Adipose tissue (tissue), 3 donors: ENCODE measurements at regions not wholly inside any gene's neighbourhood (a gene's known extent, or its start where the extent isn't known, plus 50 kb on each side); places are given as distances from the start of the nearest gene placed in this dataset.

Experiments used
- H3K27ac ChIP-seq: one replicate; pipeline ENCODE4 v1.5.1; 2013; ENCODE audit warnings: low read depth, low read length
- WGBS, 3 donors: extraction: QIAGEN DNeasy Blood & Tissue Kit; methylation state at CpG; one replicate each; pipeline ENCODE4 v1.1.7; 2013; 5-methylcytosine and 5-hydroxymethylcytosine counted together
- donor health status: healthy with polysubstance abuse.
- donor health status: Bipolar disorder and iron deficiency.
- donor health status: healthy.

DNA sequence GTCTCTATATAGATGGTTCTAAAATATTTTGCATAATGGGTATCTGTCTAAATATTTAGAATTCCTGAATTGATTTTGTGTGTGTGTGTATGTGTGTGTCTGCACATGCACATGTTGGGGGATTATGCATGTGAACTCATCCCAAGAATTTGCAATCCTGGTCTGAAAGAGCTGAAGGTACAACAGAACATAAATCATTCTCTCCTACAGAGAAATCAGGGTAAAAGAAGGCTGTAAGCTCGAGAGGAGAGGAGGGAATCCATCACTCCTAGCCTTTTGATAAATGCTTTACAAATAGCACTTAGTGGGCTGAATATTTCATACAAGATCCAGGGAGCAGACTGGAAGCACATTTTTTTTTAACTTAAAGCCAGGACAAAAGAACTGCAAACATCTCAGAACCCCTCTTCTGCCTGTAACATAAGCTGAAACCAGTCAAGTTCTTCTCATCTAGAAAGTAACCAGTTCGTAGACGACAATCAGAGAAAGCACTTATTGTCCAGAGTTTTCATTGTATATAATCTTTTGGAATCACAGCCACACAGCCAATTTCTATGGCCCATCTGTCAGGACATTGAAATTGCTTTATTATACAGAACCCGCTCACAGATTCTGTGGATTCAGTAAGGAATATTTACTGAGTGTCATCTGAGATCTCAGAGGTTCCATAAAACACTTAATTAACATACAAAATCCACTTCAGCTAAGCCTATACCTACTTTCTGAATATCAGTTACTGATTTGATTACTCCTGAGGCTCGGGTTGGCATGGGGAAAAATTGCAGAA, 541.4 kb upstream of the ZNF462 start:
- WGBS, 3 donors = 41 to 79% (median 72%) methylated on average over 5 of the region's 5 CpGs
- H3K27ac ChIP-seq = no peak overlapping the region

DNA sequence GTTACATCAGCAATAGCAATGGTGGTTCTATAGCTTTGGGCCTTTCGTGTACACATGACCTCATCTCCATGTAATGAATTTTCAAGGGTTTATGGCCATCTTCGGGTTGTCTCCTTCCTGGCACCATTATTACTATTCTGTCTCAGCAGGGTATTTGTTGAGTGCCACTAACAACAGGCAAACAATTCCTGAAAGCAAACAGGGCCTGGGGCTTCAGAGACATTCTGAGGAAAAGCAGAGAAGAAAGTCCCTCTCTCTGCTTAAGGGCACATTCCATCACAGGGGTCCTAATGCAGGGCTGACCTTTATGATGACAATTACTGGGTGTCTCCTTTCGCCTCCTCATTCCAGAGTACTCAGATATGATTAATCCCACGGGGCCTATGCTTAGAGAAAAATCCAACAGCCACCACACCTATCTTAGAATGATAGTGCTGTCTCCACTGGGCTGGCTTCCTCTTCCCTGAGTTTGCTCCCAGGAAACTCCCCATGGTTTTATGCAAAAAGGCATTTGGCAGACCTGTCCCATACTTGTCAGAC, 540.2 kb upstream of the ZNF462 start:
- 48 to 69% (median 64%) methylated on average over 4 of the region's 4 CpGs for WGBS, 3 donors
- no peak overlapping the region for H3K27ac ChIP-seq

DNA sequence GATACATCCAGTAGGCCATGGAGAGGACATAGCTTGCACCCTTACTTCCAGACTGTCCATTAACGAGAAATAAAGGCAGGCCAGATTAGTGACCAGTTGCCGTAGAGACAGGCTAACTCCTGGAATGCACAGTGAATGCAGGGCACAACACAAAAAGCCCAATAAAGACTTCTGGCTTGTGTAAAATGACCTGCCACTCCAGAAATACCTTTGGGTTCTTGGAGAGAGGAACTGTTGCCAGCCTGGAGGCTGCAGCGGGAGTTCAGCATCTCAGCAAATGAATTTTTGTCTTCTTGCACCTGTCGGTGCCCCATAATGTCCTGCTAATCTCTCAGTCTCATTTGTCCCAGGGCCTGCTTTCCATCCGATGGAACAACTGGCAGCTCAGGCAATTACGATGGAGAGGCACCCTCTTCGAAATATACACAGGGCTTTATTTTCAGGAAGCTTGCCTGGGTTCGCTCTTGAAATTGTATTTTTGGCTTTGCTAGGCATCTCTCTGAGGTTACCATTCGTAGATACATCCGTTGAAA, 538.8 kb upstream of the ZNF462 start:
- 64 to 86% (median 85%) methylated on average over 10 of the region's 10 CpGs for WGBS, 3 donors
- H3K27ac ChIP-seq = no peak overlapping the region

DNA sequence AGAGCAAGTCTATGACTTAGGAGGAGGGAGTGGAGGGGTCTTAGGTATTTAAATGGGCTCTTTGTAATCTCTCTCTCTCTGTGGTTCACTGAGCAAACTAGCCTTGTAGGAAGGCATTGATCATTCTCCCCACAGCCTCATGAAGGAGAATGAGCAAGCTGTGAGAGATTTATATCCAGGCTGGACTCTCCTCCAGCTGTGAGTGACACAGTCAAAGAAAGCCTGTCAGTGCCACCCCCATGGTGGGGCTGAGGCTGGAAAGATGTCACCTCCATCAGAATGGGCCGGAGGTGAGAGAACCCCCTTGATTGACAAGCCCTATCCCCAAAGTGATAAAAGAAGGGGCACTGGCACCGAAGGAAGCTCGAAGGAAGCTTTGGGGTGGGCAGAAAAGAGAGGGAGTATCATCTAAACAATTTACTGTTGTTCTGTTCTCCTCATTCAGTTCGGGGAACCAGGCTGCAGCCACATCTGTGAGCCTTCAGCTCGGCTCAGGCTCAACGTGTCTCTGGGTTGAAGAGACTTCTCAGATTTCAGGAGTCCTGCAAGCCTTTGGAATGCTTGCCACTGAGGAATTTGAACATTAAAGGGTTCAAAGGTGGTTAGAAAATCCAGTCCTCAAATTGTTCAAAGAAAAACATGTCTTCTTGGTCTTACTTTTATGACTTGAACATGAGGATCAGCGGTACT, 538.2 kb upstream of the ZNF462 start:
- no peak overlapping the region for H3K27ac ChIP-seq
- 40 to 65% (median 65%) methylated on average over 7 of the region's 7 CpGs for WGBS, 3 donors

DNA sequence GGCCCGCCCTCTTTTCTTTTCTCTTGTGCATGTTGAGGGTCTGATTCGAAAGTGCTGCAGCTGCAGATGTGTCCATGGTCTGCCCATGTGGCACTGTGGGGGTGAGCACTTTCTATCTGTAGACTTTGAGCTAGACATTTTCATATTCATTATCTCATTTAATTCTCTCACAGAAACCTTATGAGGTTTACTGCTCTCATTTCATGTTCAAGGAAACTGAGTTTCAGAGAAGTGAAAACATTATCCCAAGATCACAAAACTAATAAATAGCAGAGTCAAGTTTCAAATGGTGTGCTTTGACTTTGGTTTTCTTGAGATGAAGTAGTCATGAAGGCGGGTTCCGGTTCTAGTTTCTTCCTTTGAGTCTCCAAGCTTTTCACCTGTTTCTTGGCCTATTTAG, 536.5 kb upstream of the ZNF462 start:
- H3K27ac ChIP-seq = no peak overlapping the region
- WGBS, 3 donors = 85 to 93% (median 90%) methylated on average over 4 of the region's 4 CpGs

DNA sequence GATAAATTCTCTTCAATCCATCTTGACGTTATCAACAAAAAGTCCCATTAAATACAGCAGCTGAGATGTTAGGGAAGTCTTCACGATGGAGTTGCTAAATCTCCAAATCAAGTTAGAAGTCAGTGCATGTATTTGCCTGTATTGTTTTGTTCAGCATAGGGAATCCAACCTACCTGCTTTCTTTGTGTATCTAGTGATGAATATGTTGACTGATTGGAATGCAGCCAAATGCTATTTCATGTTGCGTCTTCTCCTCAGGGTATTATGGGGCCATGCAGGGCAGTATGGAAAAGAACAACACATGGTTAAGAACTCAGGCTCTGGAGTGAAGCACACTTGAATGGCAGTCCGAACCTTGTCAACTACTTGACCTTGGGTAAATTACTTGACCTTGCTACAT, 529.5 kb upstream of the ZNF462 start:
- no peak overlapping the region for H3K27ac ChIP-seq
- 39 to 88% (median 84%) methylated on average over 4 of the region's 4 CpGs for WGBS, 3 donors

DNA sequence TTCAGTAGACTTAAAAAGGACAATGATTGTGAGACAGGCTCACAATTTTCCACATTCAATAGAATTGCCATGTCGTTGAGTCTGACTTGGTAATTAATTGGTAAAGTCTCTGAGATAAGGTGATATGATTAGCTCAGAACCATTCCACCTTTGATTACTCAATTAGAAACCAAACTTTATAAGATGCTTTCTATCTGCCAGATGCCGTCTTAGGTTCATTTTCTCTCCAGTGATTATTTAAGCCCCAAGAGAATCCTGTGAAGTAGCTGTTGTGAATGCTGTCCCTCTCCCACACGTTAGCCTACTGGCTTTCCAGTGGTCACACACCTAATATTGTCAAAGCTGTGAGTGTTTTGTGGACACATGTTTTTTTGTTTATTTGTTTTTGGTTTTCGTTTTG, 528.9 kb upstream of the ZNF462 start:
- no peak overlapping the region for H3K27ac ChIP-seq
- 53 to 62% (median 60%) methylated on average over 4 of the region's 4 CpGs for WGBS, 3 donors

DNA sequence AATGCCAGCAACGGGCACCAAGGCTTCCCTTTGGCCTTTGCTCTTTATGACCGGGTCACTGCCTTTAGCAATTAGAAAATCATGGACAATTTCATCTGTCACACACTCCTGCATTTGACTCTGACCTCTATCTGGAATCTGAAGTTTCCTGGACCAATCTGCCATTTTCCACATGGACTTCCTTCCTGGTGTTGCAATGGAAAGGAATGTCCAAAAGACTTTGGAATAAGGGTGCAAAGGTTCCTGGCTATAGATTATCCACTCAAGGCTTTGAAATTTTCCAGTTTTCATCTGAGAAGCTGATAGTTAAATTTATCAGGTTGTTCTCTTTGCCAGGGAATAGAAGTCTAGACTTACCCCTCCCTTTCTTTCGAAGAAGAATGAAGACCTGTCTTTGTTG, 523.1 kb upstream of the ZNF462 start:
- WGBS, 3 donors = 49 to 74% (median 65%) methylated on average over 3 of the region's 3 CpGs
- H3K27ac ChIP-seq = no peak overlapping the region

DNA sequence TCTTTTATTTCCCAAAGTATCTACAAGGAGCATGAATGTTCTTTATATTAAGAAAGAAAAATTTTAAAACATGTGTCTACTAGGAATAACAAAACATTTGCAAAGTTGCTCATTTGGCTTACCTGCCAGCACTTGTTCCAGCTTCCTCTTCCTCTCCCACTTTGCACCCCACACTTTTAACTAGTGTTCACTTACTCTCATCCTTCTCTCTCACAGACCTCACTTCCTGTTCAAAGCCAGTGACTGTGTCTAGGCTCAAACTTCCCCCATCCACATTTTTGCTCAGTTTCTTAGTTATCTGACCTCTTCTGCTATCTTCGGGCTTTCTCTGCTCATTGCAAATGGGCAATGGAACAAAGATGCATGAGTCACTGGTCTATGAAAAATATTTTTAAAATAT, 512.2 kb upstream of the ZNF462 start:
- H3K27ac ChIP-seq = no peak overlapping the region
- WGBS, 3 donors = 38 to 64% (median 45%) methylated on average over 1 of the region's 1 CpG

DNA sequence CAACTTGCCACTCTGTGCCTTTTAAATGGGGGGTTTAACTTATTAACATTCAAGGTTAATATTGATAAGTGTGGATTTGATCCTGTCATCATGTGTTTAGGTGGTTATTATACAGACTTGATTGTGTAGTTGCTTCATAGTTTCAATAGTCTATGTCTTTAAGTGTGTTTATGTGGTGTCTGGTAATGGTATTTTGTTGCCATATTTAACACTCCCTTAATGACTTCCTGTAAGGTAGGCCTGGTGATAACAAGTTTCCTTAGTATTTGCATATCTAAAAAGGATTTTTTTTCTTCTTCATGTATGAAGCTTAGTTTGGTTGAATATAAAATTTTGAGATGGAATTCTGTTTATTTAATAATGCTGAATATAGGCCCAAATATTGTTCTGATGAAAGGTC, 506.0 kb upstream of the ZNF462 start:
- H3K27ac ChIP-seq = no peak overlapping the region

DNA sequence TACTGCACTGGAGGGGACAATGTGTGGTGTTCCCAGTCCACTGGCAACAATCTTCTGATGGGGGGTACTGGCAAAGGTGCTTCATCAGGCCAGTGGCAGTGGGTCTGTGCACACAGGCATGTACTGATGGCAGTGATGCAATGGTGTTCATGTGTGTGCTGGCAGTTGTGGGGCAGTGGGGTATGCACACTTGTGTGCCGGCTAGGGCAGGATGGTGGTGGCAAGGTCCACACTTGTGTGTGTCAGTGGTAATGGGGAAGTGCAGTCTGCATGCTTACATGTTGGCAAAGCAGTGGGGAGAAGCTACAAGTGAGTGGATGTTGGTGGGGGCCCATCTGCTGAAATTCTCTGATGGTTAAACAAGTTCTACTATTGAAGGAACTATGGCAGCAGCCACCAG, 504.6 kb upstream of the ZNF462 start:
- 78 to 94% (median 91%) methylated on average over 1 of the region's 1 CpG for WGBS, 3 donors
- H3K27ac ChIP-seq = no peak overlapping the region

DNA sequence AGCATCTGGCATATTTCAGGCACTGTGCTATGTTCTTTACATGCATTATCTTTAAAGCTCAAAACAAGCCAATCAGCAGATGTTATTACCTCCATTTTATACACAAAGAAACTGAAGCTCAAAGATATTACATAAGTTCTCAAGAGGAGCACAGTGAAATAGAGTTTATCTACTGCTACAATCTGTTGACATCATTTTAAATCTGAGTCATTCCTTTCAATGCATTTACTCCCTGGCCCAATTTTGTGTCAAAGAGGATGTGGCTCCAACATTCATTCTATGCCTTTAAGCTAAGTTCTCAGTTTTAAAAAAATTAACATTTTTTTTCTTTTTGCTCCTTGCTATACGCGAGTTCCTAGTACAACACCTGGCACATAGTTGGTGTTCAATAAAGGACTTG, 486.3 kb upstream of the ZNF462 start:
- WGBS, 3 donors = 91 to 96% (median 92%) methylated on average over 2 of the region's 2 CpGs

DNA sequence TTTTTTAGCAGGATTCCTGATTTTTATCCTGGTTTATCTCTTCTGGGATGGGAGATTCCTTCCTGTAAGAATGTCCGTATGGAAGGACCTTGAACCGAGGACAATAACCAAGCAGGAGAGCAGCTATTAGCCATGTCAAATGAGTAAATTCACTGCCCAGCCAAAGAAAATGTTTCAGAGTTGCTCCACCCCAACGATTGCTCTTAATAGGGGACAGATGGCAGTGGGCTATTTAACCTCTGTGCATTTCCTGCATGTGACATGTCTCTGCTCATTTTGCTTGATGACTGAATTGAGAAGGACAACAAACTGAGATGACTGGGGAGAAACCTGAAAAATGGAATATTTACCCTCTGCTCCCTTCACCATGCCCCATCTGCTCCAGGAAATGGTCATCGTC, 479.9 kb upstream of the ZNF462 start:
- H3K27ac ChIP-seq = no peak overlapping the region
- WGBS, 3 donors = 62 to 81% (median 74%) methylated on average over 4 of the region's 4 CpGs

More for the DNA sequence above, 486.3 kb upstream of the ZNF462 start:
- H3K27ac ChIP-seq = no peak overlapping the region

DNA sequence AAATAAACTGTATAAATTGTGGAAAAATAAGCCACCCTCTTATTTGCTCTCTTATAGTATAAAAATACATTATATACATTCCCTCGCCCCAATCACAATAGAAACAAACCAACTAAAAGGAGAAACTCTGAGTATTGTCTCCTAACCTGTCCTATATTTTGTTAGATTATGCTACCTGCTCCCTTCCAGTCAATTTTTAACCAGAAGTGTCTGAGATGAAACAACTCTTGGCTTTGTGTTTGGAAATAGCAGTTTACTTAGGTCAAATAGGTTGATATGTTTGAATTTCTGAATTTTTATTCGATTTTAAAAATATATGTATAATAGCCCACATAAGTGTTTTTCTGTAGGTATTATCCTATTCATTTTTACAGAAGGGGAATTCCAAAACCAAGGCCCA, 475.0 kb upstream of the ZNF462 start:
- WGBS, 3 donors = 29 to 90% (median 90%) methylated on average over 2 of the region's 2 CpGs
- H3K27ac ChIP-seq = no peak overlapping the region

DNA sequence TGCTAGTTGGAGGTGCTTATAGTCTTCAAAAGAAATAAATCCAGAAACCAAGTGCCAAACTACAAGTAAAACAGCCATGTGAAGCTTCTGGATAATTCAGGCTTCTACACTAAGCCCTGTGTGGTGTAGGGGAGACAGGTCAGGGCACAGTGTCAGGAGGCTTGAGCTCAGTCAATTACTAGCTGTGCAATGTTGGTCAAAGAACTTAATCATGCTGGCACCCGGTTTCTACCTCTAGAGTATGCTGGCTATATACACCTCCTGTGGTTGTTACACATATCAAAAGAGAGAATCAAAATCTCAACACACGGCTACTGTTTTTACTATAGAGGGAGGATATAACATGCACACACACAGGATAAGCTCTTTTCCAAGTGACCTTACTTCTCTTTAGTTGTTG, 469.7 kb upstream of the ZNF462 start:
- WGBS, 3 donors = 52 to 86% (median 86%) methylated on average over 2 of the region's 2 CpGs

DNA sequence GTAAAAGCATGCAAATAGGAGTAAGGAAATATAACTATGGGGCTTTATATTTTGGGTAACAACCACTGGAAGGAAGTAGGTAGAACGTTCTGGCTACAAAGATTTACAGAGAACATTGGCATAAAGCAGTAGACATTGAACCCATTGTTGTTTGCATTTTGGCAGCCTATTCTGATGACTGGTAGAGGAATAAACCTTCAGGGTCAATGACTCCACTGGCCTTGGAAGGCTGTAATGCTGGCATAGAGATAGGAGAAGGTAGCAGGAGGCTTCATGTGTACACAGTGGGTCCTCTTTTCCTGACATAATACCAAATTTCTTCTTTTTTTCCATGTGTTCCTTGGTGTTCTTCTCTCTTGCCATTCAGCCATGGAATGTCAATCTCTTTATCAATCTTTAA, 462.8 kb upstream of the ZNF462 start:
- H3K27ac ChIP-seq = no peak overlapping the region
- 36 to 60% (median 57%) methylated on average over 1 of the region's 1 CpG for WGBS, 3 donors

More for the DNA sequence above, 469.7 kb upstream of the ZNF462 start:
- no peak overlapping the region for H3K27ac ChIP-seq

DNA sequence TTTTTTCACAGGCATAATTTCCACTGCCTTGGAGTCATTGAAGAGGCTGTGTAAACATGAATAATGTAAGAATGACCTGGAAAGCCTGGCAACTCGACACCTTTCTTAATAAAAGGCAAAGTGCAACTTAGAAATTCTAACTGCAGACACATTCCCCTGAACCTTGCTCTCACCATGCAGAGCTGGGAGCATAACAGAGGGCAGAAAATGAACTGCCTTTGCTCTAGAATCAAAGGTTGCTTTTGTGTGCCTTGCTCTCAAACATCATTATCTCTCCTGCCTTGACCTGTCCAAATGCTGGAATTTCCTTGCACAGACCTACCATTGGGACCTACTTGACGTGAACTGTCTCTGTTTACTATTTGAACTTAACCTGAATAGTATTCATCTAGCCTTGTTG, 462.0 kb upstream of the ZNF462 start:
- no peak overlapping the region for H3K27ac ChIP-seq
- WGBS, 3 donors = 27 to 76% (median 62%) methylated on average over 2 of the region's 2 CpGs

DNA sequence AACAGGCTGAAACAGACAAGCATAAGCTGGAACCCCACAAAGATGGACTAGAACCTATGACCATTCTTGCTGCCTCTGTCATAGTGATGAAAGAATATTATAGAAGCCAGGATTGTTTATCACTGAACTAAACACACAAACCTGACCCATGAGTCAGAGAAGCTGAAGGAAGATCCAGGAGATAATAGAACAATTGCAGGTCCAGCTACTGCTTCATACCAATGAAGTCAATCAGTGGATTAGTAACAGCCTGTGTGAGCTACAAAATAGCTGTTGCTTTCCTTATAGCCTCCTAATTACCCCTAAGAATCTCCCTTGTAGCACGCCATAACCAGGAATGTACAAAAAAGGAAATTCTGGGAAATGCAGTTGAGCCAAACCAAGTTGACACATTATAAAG, 459.9 kb upstream of the ZNF462 start:
- no peak overlapping the region for H3K27ac ChIP-seq
- 51 to 94% (median 90%) methylated on average over 1 of the region's 1 CpG for WGBS, 3 donors

DNA sequence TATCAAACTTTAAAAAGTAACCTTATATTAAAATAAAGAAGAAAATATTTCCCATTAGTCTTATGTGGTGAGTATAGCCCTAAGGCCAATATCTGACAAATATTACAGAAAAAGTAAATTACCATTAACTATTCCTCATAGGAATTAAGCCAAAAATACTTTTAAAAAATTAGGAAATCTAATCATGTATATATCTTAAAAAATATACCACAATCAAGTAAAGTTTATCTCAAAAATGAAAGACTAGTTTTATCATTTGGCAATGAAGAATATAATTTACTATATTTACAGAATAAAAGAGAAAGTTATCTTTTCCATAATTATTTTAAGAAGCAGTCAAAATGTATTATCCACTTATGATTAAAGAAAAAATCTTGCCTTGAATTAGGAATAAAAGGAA, 458.8 kb upstream of the ZNF462 start:
- H3K27ac ChIP-seq = no peak overlapping the region
